Lung (tissue), 11 donors: ENCODE measurements at regions not wholly inside any gene's neighbourhood (a gene's known extent, or its start where the extent isn't known, plus 50 kb on each side); places are given as distances from the start of the nearest gene placed in this dataset.
"Not testable (repeated sequence)": the region's sequence is repeated elsewhere in the genome, so short reads cannot be mapped to it uniquely, and the experiment has no call there.

Experiments
- ATAC-seq: fragments of 200-7000 bp; cut with Tn5 transposase; one replicate; pipeline ENCODE4 v1.9.1; 2020; ENCODE audit warnings: moderate number of reproducible peaks; ENCODE audit not compliant: insufficient read depth, low FRiP score
- DNase-seq, 3 donors: peaks; one replicate each; pipeline ENCODE4 v3.0.0-alpha.2; 2013 to 2017
- H3K27ac ChIP-seq, 2 donors: one replicate each; pipeline ENCODE4 v1.5.1; 2013; ENCODE audit warnings: mild to moderate bottlenecking in 2 of 2, moderate library complexity in 2 of 2, control low read depth in 1 of 2, inconsistent platforms in 1 of 2, low read depth in 1 of 2, low read length in 1 of 2
- H3K27me3 ChIP-seq, 3 donors: one replicate each; pipeline ENCODE4 v1.5.1; 2013; ENCODE audit warnings: low read length in 2 of 3; ENCODE audit not compliant: control insufficient read depth in 3 of 3, insufficient read depth in 3 of 3
- H3K36me3 ChIP-seq, 4 donors: one replicate each; pipeline ENCODE4 v1.5.1; 2013; ENCODE audit warnings: low read length in 4 of 4, mild to moderate bottlenecking in 1 of 4, moderate library complexity in 1 of 4; ENCODE audit not compliant: control insufficient read depth in 4 of 4, insufficient read depth in 4 of 4
- H3K4me1 ChIP-seq, 5 donors: one replicate each; pipeline ENCODE4 v1.5.1; 2013; ENCODE audit warnings: low read length in 5 of 5, mild to moderate bottlenecking in 2 of 5, moderate library complexity in 1 of 5; ENCODE audit not compliant: control insufficient read depth in 5 of 5, insufficient read depth in 5 of 5
- H3K4me3 ChIP-seq: one replicate; pipeline ENCODE4 v1.5.1; 2013; ENCODE audit warnings: mild to moderate bottlenecking, control low read depth, moderate library complexity
- H3K9ac ChIP-seq, 2 donors: one replicate each; pipeline ENCODE4 v1.5.1; 2013; ENCODE audit warnings: low read length in 2 of 2, control low read depth in 1 of 2; ENCODE audit not compliant: insufficient read depth in 1 of 2
- H3K9me3 ChIP-seq, 4 donors: one replicate each; pipeline ENCODE4 v1.5.1; 2013; ENCODE audit warnings: low read length in 3 of 4, mild to moderate bottlenecking in 1 of 4, moderate library complexity in 1 of 4; ENCODE audit not compliant: control insufficient read depth in 4 of 4, insufficient read depth in 3 of 4
- WGBS, 2 donors: extraction: QIAGEN DNeasy Blood & Tissue Kit; methylation state at CpG; one replicate each; pipeline ENCODE4 v1.1.7; 2013; 5-methylcytosine and 5-hydroxymethylcytosine counted together
- TF ChIP-seq, protein P1 (sequence below): IDR thresholded peaks from 2 replicates; pipeline ENCODE4 v1.5.1; 2012; ENCODE audit warnings: mild to moderate bottlenecking; ENCODE audit errors: control extremely low read depth, extremely low read depth
- donor health status: control.
- donor health status: control.
- donor health status: Bipolar disorder and iron deficiency.
- donor health status: healthy.
- donor health status: DM: yes; HTN: yes; CAD: no.

DNA sequence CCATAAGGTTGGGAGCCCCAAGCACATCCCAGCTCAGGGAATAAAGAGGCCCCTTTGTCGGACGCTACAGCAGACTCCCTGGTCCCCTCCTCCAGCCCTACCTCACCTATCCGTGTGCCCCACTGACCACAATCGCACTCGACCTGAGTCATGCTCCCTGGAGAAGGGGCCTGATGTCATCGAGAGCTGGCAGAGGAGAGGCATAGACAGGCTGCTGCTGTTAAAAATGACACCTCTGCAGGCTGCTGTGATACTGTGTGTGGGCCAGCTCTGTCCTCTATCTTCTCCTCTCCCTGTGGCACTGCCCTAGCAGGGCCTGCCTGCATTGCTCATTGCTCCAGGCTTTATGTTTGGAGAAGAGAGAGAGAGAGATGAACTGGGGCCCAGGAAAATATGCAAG is 123.4 kb upstream of the SYT13 start:
- TF ChIP-seq, protein P1, sequence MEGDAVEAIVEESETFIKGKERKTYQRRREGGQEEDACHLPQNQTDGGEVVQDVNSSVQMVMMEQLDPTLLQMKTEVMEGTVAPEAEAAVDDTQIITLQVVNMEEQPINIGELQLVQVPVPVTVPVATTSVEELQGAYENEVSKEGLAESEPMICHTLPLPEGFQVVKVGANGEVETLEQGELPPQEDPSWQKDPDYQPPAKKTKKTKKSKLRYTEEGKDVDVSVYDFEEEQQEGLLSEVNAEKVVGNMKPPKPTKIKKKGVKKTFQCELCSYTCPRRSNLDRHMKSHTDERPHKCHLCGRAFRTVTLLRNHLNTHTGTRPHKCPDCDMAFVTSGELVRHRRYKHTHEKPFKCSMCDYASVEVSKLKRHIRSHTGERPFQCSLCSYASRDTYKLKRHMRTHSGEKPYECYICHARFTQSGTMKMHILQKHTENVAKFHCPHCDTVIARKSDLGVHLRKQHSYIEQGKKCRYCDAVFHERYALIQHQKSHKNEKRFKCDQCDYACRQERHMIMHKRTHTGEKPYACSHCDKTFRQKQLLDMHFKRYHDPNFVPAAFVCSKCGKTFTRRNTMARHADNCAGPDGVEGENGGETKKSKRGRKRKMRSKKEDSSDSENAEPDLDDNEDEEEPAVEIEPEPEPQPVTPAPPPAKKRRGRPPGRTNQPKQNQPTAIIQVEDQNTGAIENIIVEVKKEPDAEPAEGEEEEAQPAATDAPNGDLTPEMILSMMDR, result no peak
- Histone ChIP-seq H3K27ac (no peak overlapping the region), H3K36me3 (no peaks in the 10 kb centered on the region), H3K9ac (no peak overlapping the region), H3K4me3 (no peak overlapping the region), H3K27me3 (peaks cover 0 to 19% (median 9%) of the 10 kb centered on the region in 3 donors), H3K4me1 (no peaks in the 10 kb centered on the region), H3K9me3 (peaks cover 0 to 2% (median 0%) of the 10 kb centered on the region in 4 donors)
- ATAC-seq, result no peak
- 69 to 88% methylated on average over 6 of the region's 6 CpGs for WGBS, 2 donors
- no peak for DNase-seq

DNA sequence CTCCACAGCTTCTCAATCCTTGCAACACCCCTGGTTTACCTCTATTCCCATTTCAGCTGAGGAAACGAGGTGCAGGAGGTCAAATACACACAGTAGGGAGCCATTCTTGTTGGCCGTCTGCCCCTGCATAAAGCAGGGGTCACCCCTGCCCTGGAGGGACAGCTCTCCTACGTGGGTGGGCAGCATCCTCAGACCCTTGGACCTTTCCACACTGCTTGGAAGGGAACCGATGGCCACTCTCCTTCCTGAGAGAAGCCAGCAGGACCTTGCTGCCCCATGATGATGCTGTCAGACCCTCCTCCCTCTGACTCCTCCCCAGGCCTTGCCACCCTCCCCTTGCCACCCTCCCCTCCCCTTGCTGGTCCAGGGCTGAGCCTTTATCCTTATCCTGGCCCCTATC is 121.1 kb upstream of the SYT13 start:
- H3K9ac ChIP-seq, result no peak overlapping the region
- DNase-seq, result no peak
- no peak overlapping the region for H3K27ac ChIP-seq
- no peak overlapping the region for H3K4me3 ChIP-seq
- H3K9me3 ChIP-seq, result peaks cover 0 to 2% (median 0%) of the 10 kb centered on the region in 4 donors
- no peaks in the 10 kb centered on the region for H3K36me3 ChIP-seq
- WGBS, 2 donors, result 64 to 69% methylated on average over 4 of the region's 4 CpGs
- ATAC-seq, result no peak
- TF ChIP-seq, protein P1, result no peak
- H3K27me3 ChIP-seq, result peaks cover 0 to 22% (median 9%) of the 10 kb centered on the region in 3 donors
- H3K4me1 ChIP-seq, result no peaks in the 10 kb centered on the region

- DNase-seq (peak in 1 of 3 donors; percentile 42), ATAC-seq (no peak)
- H3K9ac ChIP-seq, result no peak overlapping the region
- no peak overlapping the region for H3K27ac ChIP-seq
- no peaks in the 10 kb centered on the region for H3K4me1 ChIP-seq
- H3K4me3 ChIP-seq, result no peak overlapping the region
- H3K27me3 ChIP-seq, result peaks cover 0 to 19% (median 3%) of the 10 kb centered on the region in 3 donors
- WGBS, 2 donors, result 66 to 68% methylated on average over 3 of the region's 3 CpGs
- TF ChIP-seq, protein P1, result no peak
- H3K36me3 ChIP-seq, result no peaks in the 10 kb centered on the region
- H3K9me3 ChIP-seq, result no peaks in the 10 kb centered on the region
Observed at GRCh38 chr11:45405916-45406670, 120.0 kb upstream of the SYT13 start.

DNA sequence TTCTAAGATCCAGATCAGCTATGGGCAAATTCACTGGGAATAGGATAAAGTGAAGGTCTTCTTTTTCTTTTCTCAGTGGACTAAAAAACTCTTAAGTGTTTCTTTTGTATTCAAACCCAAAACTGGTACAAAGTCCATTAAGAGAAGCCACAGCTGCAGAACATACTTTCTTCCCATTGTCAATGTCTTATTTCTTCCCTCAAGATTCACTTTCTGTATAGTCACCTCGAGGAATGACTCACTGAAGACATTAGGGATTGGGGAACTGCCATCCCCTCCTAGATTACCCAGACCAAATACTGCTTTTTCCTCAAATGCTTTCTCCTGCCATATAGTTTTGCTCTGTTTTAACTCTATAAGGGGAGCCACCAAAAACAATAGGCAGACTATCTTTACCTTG is 117.4 kb upstream of the SYT13 start:
- H3K4me3 ChIP-seq, H3K27me3 ChIP-seq, H3K36me3 ChIP-seq, H3K9ac ChIP-seq, ATAC-seq, DNase-seq, H3K4me1 ChIP-seq, H3K27ac ChIP-seq, H3K9me3 ChIP-seq: not testable (repeated sequence)
- 42 to 47% methylated on average over 1 of the region's 1 CpG for WGBS, 2 donors
